HG03066 (cell line): ENCODE measurements at regions not wholly inside any gene's neighbourhood (a gene's known extent, or its start where the extent isn't known, plus 50 kb on each side); places are given as distances from the start of the nearest gene placed in this dataset.
"Not testable (repeated sequence)": the region's sequence is repeated elsewhere in the genome, so short reads cannot be mapped to it uniquely, and the experiment has no call there.

Experiments used
- ATAC-seq: cut with Tn5 transposase; IDR thresholded peaks from one replicate; pipeline ENCODE4 v1.9.1; 2021; ENCODE audit warnings: low read depth; ENCODE audit not compliant: unreplicated experiment

GRCh38 chr12:87038098-87038497 lies 781.9 kb upstream of the MGAT4C start:
- no peak for ATAC-seq

GRCh38 chr12:87025976-87026375 lies 769.8 kb upstream of the MGAT4C start:
- no peak for ATAC-seq

- no peak for ATAC-seq
Measured at GRCh38 chr12:87021400-87021799, 765.2 kb upstream of the MGAT4C start.

- ATAC-seq, result no peak
Measured at GRCh38 chr12:87020071-87020470, 763.9 kb upstream of the MGAT4C start.

- ATAC-seq, result no peak
Measured at GRCh38 chr12:87015352-87015751, 759.2 kb upstream of the MGAT4C start.

- ATAC-seq, result no peak
Measured at GRCh38 chr12:87008785-87009384, 752.7 kb upstream of the MGAT4C start.

- no peak for ATAC-seq
Measured at GRCh38 chr12:87001102-87001501, 744.9 kb upstream of the MGAT4C start.

GRCh38 chr12:86985298-86985697 lies 729.1 kb upstream of the MGAT4C start:
- ATAC-seq, result no peak

GRCh38 chr12:86970595-86970994 lies 714.4 kb upstream of the MGAT4C start:
- ATAC-seq, result not testable (repeated sequence)

GRCh38 chr12:86959766-86960458 lies 703.7 kb upstream of the MGAT4C start:
- ATAC-seq, result no peak

- ATAC-seq, result no peak
Measured at GRCh38 chr12:86950444-86950843, 694.3 kb upstream of the MGAT4C start.

- no peak for ATAC-seq
Measured at GRCh38 chr12:86950043-86950442, 693.9 kb upstream of the MGAT4C start.

- no peak for ATAC-seq
Measured at GRCh38 chr12:86948851-86949250, 692.7 kb upstream of the MGAT4C start.

- no peak for ATAC-seq
Measured at GRCh38 chr12:86945685-86946196, 689.5 kb upstream of the MGAT4C start.

- not testable (repeated sequence) for ATAC-seq
Measured at GRCh38 chr12:86944197-86944819, 688.1 kb upstream of the MGAT4C start.

- no peak for ATAC-seq
Measured at GRCh38 chr12:86931714-86932113, 675.5 kb upstream of the MGAT4C start.

- no peak for ATAC-seq
Measured at GRCh38 chr12:86929962-86930361, 673.8 kb upstream of the MGAT4C start.

GRCh38 chr12:86917121-86917520 lies 660.9 kb upstream of the MGAT4C start:
- ATAC-seq, result no peak

- ATAC-seq, result no peak
Measured at GRCh38 chr12:86914721-86915120, 658.5 kb upstream of the MGAT4C start.

GRCh38 chr12:86911973-86912372 lies 655.8 kb upstream of the MGAT4C start:
- ATAC-seq, result no peak

GRCh38 chr12:86903159-86903558 lies 647.0 kb upstream of the MGAT4C start:
- no peak for ATAC-seq

- no peak for ATAC-seq
Measured at GRCh38 chr12:86860776-86861175, 604.6 kb upstream of the MGAT4C start.
